ENCODE measurements at regions not wholly inside any gene's neighbourhood (a gene's known extent, or its start where the extent isn't known, plus 50 kb on each side); places are given as distances from the start of the nearest gene placed in this dataset.
"Not testable (repeated sequence)": the region's sequence is repeated elsewhere in the genome, so short reads cannot be mapped to it uniquely, and the experiment has no call there.

- no peak overlapping the region for H3K27ac ChIP-seq (ENCODE audit: low read depth, low read length)
- peaks cover 7% of the 10 kb centered on the region for H3K4me1 ChIP-seq (ENCODE audit: control insufficient read depth, insufficient read depth, low read length, unreplicated experiment)
- no peaks in the 10 kb centered on the region for H3K79me2 ChIP-seq (ENCODE audit: control insufficient read depth, insufficient read depth, low read length, unreplicated experiment)
- no peak overlapping the region for H3K4me3 ChIP-seq (ENCODE audit: low read depth, low read length)
- 0 out of 2 replicates have a peak, but pooled peaks cover 5% of the 10 kb centered on the region for H3K27me3 ChIP-seq (ENCODE audit: insufficient read depth, low read length)
- H2AFZ ChIP-seq (ENCODE audit: low read length, unreplicated experiment), result no peak overlapping the region
- no peaks in the 10 kb centered on the region for H3K36me3 ChIP-seq (ENCODE audit: insufficient read depth, low read length)
Observed at GRCh38 chr3:160094562-160094961, 105.9 kb downstream of the IL12A start.

- 0 out of 2 replicates have a peak, but pooled peaks cover 5% of the 10 kb centered on the region for H3K27me3 ChIP-seq (ENCODE audit: insufficient read depth, low read length)
- H3K79me2 ChIP-seq (ENCODE audit: control insufficient read depth, insufficient read depth, low read length, unreplicated experiment), result no peaks in the 10 kb centered on the region
- H3K4me1 ChIP-seq (ENCODE audit: control insufficient read depth, insufficient read depth, low read length, unreplicated experiment), result peaks cover 7% of the 10 kb centered on the region
- H3K27ac ChIP-seq (ENCODE audit: low read depth, low read length), result no peak overlapping the region
- H2AFZ ChIP-seq (ENCODE audit: low read length, unreplicated experiment), result no peak overlapping the region
- no peaks in the 10 kb centered on the region for H3K36me3 ChIP-seq (ENCODE audit: insufficient read depth, low read length)
- H3K4me3 ChIP-seq (ENCODE audit: low read depth, low read length), result no peak overlapping the region
Observed at GRCh38 chr3:160097478-160097877, 108.8 kb downstream of the IL12A start.

GRCh38 chr3:160098261-160098908 lies 109.8 kb downstream of the IL12A start:
- no peaks in the 10 kb centered on the region for H3K36me3 ChIP-seq (ENCODE audit: insufficient read depth, low read length)
- no peak overlapping the region for H3K4me3 ChIP-seq (ENCODE audit: low read depth, low read length)
- H3K79me2 ChIP-seq (ENCODE audit: control insufficient read depth, insufficient read depth, low read length, unreplicated experiment), result no peaks in the 10 kb centered on the region
- no peak overlapping the region for H3K27ac ChIP-seq (ENCODE audit: low read depth, low read length)
- no peak overlapping the region for H2AFZ ChIP-seq (ENCODE audit: low read length, unreplicated experiment)
- H3K27me3 ChIP-seq (ENCODE audit: insufficient read depth, low read length), result 0 out of 2 replicates have a peak, but pooled peaks cover 5% of the 10 kb centered on the region
- H3K4me1 ChIP-seq (ENCODE audit: control insufficient read depth, insufficient read depth, low read length, unreplicated experiment), result peaks cover 7% of the 10 kb centered on the region

- H3K79me2 ChIP-seq (ENCODE audit: control insufficient read depth, insufficient read depth, low read length, unreplicated experiment), result no peaks in the 10 kb centered on the region
- H2AFZ ChIP-seq (ENCODE audit: low read length, unreplicated experiment), result no peak overlapping the region
- no peaks in the 10 kb centered on the region for H3K36me3 ChIP-seq (ENCODE audit: insufficient read depth, low read length)
- no peak overlapping the region for H3K4me3 ChIP-seq (ENCODE audit: low read depth, low read length)
- peaks cover 7% of the 10 kb centered on the region for H3K4me1 ChIP-seq (ENCODE audit: control insufficient read depth, insufficient read depth, low read length, unreplicated experiment)
- 0 out of 2 replicates have a peak, but pooled peaks cover 5% of the 10 kb centered on the region for H3K27me3 ChIP-seq (ENCODE audit: insufficient read depth, low read length)
- no peak overlapping the region for H3K27ac ChIP-seq (ENCODE audit: low read depth, low read length)
Observed at GRCh38 chr3:160098926-160099626, 110.4 kb downstream of the IL12A start.

GRCh38 chr3:160099834-160100233 lies 111.2 kb downstream of the IL12A start:
- Histone ChIP-seq H2AFZ (ENCODE audit: low read length, unreplicated experiment) (no peak overlapping the region), H3K27me3 (ENCODE audit: insufficient read depth, low read length) (0 out of 2 replicates have a peak, but pooled peaks cover 5% of the 10 kb centered on the region), H3K36me3 (ENCODE audit: insufficient read depth, low read length) (no peaks in the 10 kb centered on the region), H3K4me1 (ENCODE audit: control insufficient read depth, insufficient read depth, low read length, unreplicated experiment) (peaks cover 7% of the 10 kb centered on the region), H3K4me3 (ENCODE audit: low read depth, low read length) (no peak overlapping the region), H3K79me2 (ENCODE audit: control insufficient read depth, insufficient read depth, low read length, unreplicated experiment) (no peaks in the 10 kb centered on the region), H3K27ac (ENCODE audit: low read depth, low read length) (no peak overlapping the region)

- 0 out of 2 replicates have a peak, but pooled peaks cover 5% of the 10 kb centered on the region for H3K27me3 ChIP-seq (ENCODE audit: insufficient read depth, low read length)
- H3K27ac ChIP-seq (ENCODE audit: low read depth, low read length), result no peak overlapping the region
- H2AFZ ChIP-seq (ENCODE audit: low read length, unreplicated experiment), result no peak overlapping the region
- peaks cover 7% of the 10 kb centered on the region for H3K4me1 ChIP-seq (ENCODE audit: control insufficient read depth, insufficient read depth, low read length, unreplicated experiment)
- H3K4me3 ChIP-seq (ENCODE audit: low read depth, low read length), result no peak overlapping the region
- no peaks in the 10 kb centered on the region for H3K36me3 ChIP-seq (ENCODE audit: insufficient read depth, low read length)
- no peaks in the 10 kb centered on the region for H3K79me2 ChIP-seq (ENCODE audit: control insufficient read depth, insufficient read depth, low read length, unreplicated experiment)
Observed at GRCh38 chr3:160100610-160101009, 112.0 kb downstream of the IL12A start.

GRCh38 chr3:160102001-160102400 lies 113.4 kb downstream of the IL12A start:
- H3K4me1 ChIP-seq (ENCODE audit: control insufficient read depth, insufficient read depth, low read length, unreplicated experiment); H3K27ac ChIP-seq (ENCODE audit: low read depth, low read length); H3K4me3 ChIP-seq (ENCODE audit: low read depth, low read length); H2AFZ ChIP-seq (ENCODE audit: low read length, unreplicated experiment); H3K79me2 ChIP-seq (ENCODE audit: control insufficient read depth, insufficient read depth, low read length, unreplicated experiment); H3K27me3 ChIP-seq (ENCODE audit: insufficient read depth, low read length); H3K36me3 ChIP-seq (ENCODE audit: insufficient read depth, low read length): not testable (repeated sequence)

GRCh38 chr3:160103397-160103796 lies 114.8 kb downstream of the IL12A start:
- no peak overlapping the region for H3K4me3 ChIP-seq (ENCODE audit: low read depth, low read length)
- peaks cover 7% of the 10 kb centered on the region; the same call in 1 of the 2 replicates for H3K27me3 ChIP-seq (ENCODE audit: insufficient read depth, low read length)
- peaks cover 4% of the 10 kb centered on the region for H3K4me1 ChIP-seq (ENCODE audit: control insufficient read depth, insufficient read depth, low read length, unreplicated experiment)
- no peak overlapping the region for H3K27ac ChIP-seq (ENCODE audit: low read depth, low read length)
- H3K79me2 ChIP-seq (ENCODE audit: control insufficient read depth, insufficient read depth, low read length, unreplicated experiment), result no peaks in the 10 kb centered on the region
- no peaks in the 10 kb centered on the region for H3K36me3 ChIP-seq (ENCODE audit: insufficient read depth, low read length)
- no peak overlapping the region for H2AFZ ChIP-seq (ENCODE audit: low read length, unreplicated experiment)

- H3K27ac ChIP-seq (ENCODE audit: low read depth, low read length), result no peak overlapping the region
- H3K4me1 ChIP-seq (ENCODE audit: control insufficient read depth, insufficient read depth, low read length, unreplicated experiment), result no peaks in the 10 kb centered on the region
- no peak overlapping the region for H2AFZ ChIP-seq (ENCODE audit: low read length, unreplicated experiment)
- no peaks in the 10 kb centered on the region for H3K79me2 ChIP-seq (ENCODE audit: control insufficient read depth, insufficient read depth, low read length, unreplicated experiment)
- no peak overlapping the region for H3K4me3 ChIP-seq (ENCODE audit: low read depth, low read length)
- peaks cover 2% of the 10 kb centered on the region; the same call in 1 of the 2 replicates for H3K27me3 ChIP-seq (ENCODE audit: insufficient read depth, low read length)
- H3K36me3 ChIP-seq (ENCODE audit: insufficient read depth, low read length), result no peaks in the 10 kb centered on the region
Observed at GRCh38 chr3:160105907-160106584, 117.4 kb downstream of the IL12A start.

- H3K4me1 ChIP-seq (ENCODE audit: control insufficient read depth, insufficient read depth, low read length, unreplicated experiment), result peaks cover 4% of the 10 kb centered on the region
- no peak overlapping the region for H3K27ac ChIP-seq (ENCODE audit: low read depth, low read length)
- H2AFZ ChIP-seq (ENCODE audit: low read length, unreplicated experiment), result no peak overlapping the region
- H3K79me2 ChIP-seq (ENCODE audit: control insufficient read depth, insufficient read depth, low read length, unreplicated experiment), result no peaks in the 10 kb centered on the region
- peaks cover 2% of the 10 kb centered on the region; the same call in 1 of the 2 replicates for H3K27me3 ChIP-seq (ENCODE audit: insufficient read depth, low read length)
- H3K36me3 ChIP-seq (ENCODE audit: insufficient read depth, low read length), result no peaks in the 10 kb centered on the region
- H3K4me3 ChIP-seq (ENCODE audit: low read depth, low read length), result no peak overlapping the region
Observed at GRCh38 chr3:160106905-160107861, 118.0 kb upstream of the C3orf80 start.

Data from ACC112 (cell line).